GM12878 (cell line): ENCODE measurements at regions not wholly inside any gene's neighbourhood (a gene's known extent, or its start where the extent isn't known, plus 50 kb on each side); places are given as distances from the start of the nearest gene placed in this dataset.

Source experiments
- ATAC-seq: fragments of 200-7000 bp; cut with Tn5 transposase; 3 replicates; pipeline ENCODE4 v1.9.1; 2020; ENCODE audit warnings: mild to moderate bottlenecking, moderate library complexity
- BruUV-seq: library from RNA; stranded (reverse); fragments of 400-500 nt; replicated peaks from 2 replicates; lab custom pipeline; 2021; lab: Mats Ljungman, UMichigan
- CTCF ChIA-PET: fragments of 300-600 bp; sonication (Branson Sonifier 250); formaldehyde crosslinking; extraction: SDS; loops from one replicate; lab custom pipeline; 2021; ENCODE audit warnings: inconsistent platforms; lab: Yijun Ruan, JAX
- POLR2A ChIA-PET: fragments of 350-600 bp; formaldehyde crosslinking; extraction: SDS; loops from one replicate; lab custom pipeline; 2021; ENCODE audit warnings: inconsistent platforms; lab: Charles Lee
- RAD21 ChIA-PET: fragments of 300-600 bp; sonication (Branson Sonifier 250); formaldehyde crosslinking; loops from one replicate; lab custom pipeline; 2023; ENCODE audit warnings: antibody characterized with exemption; ENCODE audit not compliant: unreplicated experiment; lab: Charles Lee
- SMC1A ChIA-PET: fragments of 300-600 bp; sonication (Branson Sonifier 250); formaldehyde crosslinking; loops from one replicate; lab custom pipeline; 2023; ENCODE audit not compliant: unreplicated experiment, uncharacterized antibody; lab: Charles Lee
- DNase-seq: peaks from one replicate; pipeline ENCODE4 v3.0.0-alpha.2; 2011; ENCODE audit warnings: low read depth, low spot score
- FAIRE-seq: peaks from 3 replicates; lab custom pipeline; 2011; peaks lifted over from hg19 to GRCh38; lab: Jason Lieb, UNC
- H2AFZ ChIP-seq: 2 replicates; pipeline ENCODE4 v1.6.0; 2011; ENCODE audit warnings: low read depth, low read length, control low read depth; ENCODE audit not compliant: control insufficient read depth
- H3K27ac ChIP-seq: 2 replicates; pipeline ENCODE4 v1.5.1; 2011; ENCODE audit warnings: control low read depth; ENCODE audit not compliant: control insufficient read depth, insufficient read depth
- H3K27me3 ChIP-seq, 2 experiments: replicated peaks in 1 of 2; 2 replicates each; pipeline versions ENCODE4 v1.6.0 to v1.6.1; 2011; ENCODE audit warnings: low read length in 1 of 2; ENCODE audit not compliant: control insufficient read depth in 2 of 2, insufficient read depth in 2 of 2
- H3K36me3 ChIP-seq, 2 experiments: 2 replicates each; pipeline ENCODE4 v1.5.1; 2011; ENCODE audit warnings: low read length in 1 of 2; ENCODE audit not compliant: control insufficient read depth in 2 of 2, insufficient read depth in 2 of 2
- H3K4me1 ChIP-seq: 2 replicates; pipeline ENCODE4 v1.6.1; 2011; ENCODE audit warnings: mild to moderate bottlenecking, low read length, moderate library complexity, mixed read lengths; ENCODE audit not compliant: control insufficient read depth, insufficient read depth
- H3K4me2 ChIP-seq: 2 replicates; pipeline ENCODE4 v1.6.0; 2011; ENCODE audit warnings: control low read depth; ENCODE audit not compliant: control insufficient read depth, insufficient read depth
- H3K4me3 ChIP-seq: fragments of 200-600 bp; sonication (generic); 2 replicates; pipeline ENCODE4 v1.5.1; 2016
- H3K79me2 ChIP-seq: 2 replicates; pipeline ENCODE4 v1.6.0; 2011; ENCODE audit warnings: low read length; ENCODE audit not compliant: control insufficient read depth, insufficient read depth
- H3K9ac ChIP-seq: 2 replicates; pipeline ENCODE4 v1.8.0; 2011; ENCODE audit warnings: low read length, control low read depth, mixed read lengths; ENCODE audit not compliant: control insufficient read depth, insufficient read depth
- H3K9me3 ChIP-seq: replicated peaks from 3 replicates; pipeline ENCODE4 v1.5.1; 2011; ENCODE audit warnings: mild to moderate bottlenecking, low read length; ENCODE audit not compliant: control insufficient read depth, insufficient read depth
- H4K20me1 ChIP-seq: 2 replicates; pipeline ENCODE4 v1.6.0; 2011; ENCODE audit not compliant: control insufficient read depth, insufficient read depth
- ATF7 ChIP-seq: fragments of 450-650 bp; IDR thresholded peaks from 2 replicates; pipeline ENCODE4 v1.6.1; 2016; ENCODE audit warnings: low read depth, mild to moderate bottlenecking
- EP300 ChIP-seq, 2 experiments: fragments of 150-350 bp in 1 of 2; IDR thresholded peaks; 2 replicates each; pipeline ENCODE4 v1.6.1; 2011 to 2012; ENCODE audit warnings: low read depth in 2 of 2, low read length in 2 of 2, borderline replicate concordance in 1 of 2, improper control_type of control experiment in 1 of 2, inconsistent platforms in 1 of 2; ENCODE audit not compliant: control insufficient read depth in 1 of 2
- ESRRA ChIP-seq: IDR thresholded peaks from 2 replicates; pipeline ENCODE4 v1.6.1; 2012; ENCODE audit warnings: mild to moderate bottlenecking, low read length, improper control_type of control experiment
- IRF4 ChIP-seq: IDR thresholded peaks from 2 replicates; pipeline ENCODE4 v1.6.1; 2011; ENCODE audit warnings: low read depth, low read length
- NFYB ChIP-seq: IDR thresholded peaks from 2 replicates; pipeline ENCODE4 v1.6.1; 2011; ENCODE audit warnings: low read depth, mild to moderate bottlenecking, low read length, improper control_type of control experiment, moderate library complexity; ENCODE audit not compliant: insufficient read depth
- RUNX3 ChIP-seq: IDR thresholded peaks from 2 replicates; pipeline ENCODE4 v1.6.1; 2012; ENCODE audit warnings: low read length, inconsistent platforms
- SMC3 ChIP-seq: IDR thresholded peaks from 2 replicates; pipeline ENCODE4 v1.6.1; 2011; ENCODE audit warnings: low read length, improper control_type of control experiment, borderline replicate concordance
- ZNF217 ChIP-seq: fragments of 450-650 bp; IDR thresholded peaks from 2 replicates; pipeline ENCODE4 v1.6.1; 2017; ENCODE audit warnings: antibody characterized with exemption, mild to moderate bottlenecking
- ZSCAN29 ChIP-seq: fragments of 450-650 bp; IDR thresholded peaks from 2 replicates; pipeline ENCODE4 v1.6.1; 2017; ENCODE audit warnings: mild to moderate bottlenecking, moderate library complexity
- WGBS: methylation state at CpG from one replicate; pipeline ENCODE4 v1.1.6; 2016; ENCODE audit warnings: low lambda C conversion rate; ENCODE audit not compliant: insufficient replicate concordance, insufficient coverage; ENCODE audit errors: missing lambda C conversion rate; 5-methylcytosine and 5-hydroxymethylcytosine counted together
- in situ Hi-C: fragments of 300-500 bp; cut with MboI; formaldehyde crosslinking; loops from 9 replicates; pipeline ENCODE4 v1.14.3; 2018; ENCODE audit warnings: mixed read lengths
- intact Hi-C: fragments of 100-400 bp; cut with micrococcal nuclease; formaldehyde crosslinking; loops from one replicate; pipeline ENCODE4 v1.14.2; 2022; ENCODE audit not compliant: unreplicated experiment
- TF ChIP-seq, protein P1 (sequence below): fragments of 450-650 bp; IDR thresholded peaks from 2 replicates; pipeline ENCODE4 v1.6.1; 2018; ENCODE audit warnings: borderline replicate concordance, mild to moderate bottlenecking; ENCODE audit not compliant: partially characterized antibody
- TF ChIP-seq, protein P2 (sequence below): fragments of 450-650 bp; IDR thresholded peaks from 2 replicates; pipeline ENCODE4 v1.6.1; 2017; ENCODE audit warnings: antibody characterized with exemption, mild to moderate bottlenecking, moderate library complexity
- TF ChIP-seq, protein P3 (sequence below): IDR thresholded peaks from 2 replicates; pipeline ENCODE4 v1.6.1; 2011; ENCODE audit warnings: borderline replicate concordance, low read depth, mild to moderate bottlenecking, moderate library complexity, mixed read lengths, low read length; ENCODE audit not compliant: insufficient read depth; ENCODE audit errors: extremely low read length
- TF ChIP-seq, protein P4 (sequence below): IDR thresholded peaks from 2 replicates; pipeline ENCODE4 v1.6.1; 2011; ENCODE audit warnings: mild to moderate bottlenecking, low read depth, low read length, moderate library complexity; ENCODE audit not compliant: insufficient replicate concordance

DNA sequence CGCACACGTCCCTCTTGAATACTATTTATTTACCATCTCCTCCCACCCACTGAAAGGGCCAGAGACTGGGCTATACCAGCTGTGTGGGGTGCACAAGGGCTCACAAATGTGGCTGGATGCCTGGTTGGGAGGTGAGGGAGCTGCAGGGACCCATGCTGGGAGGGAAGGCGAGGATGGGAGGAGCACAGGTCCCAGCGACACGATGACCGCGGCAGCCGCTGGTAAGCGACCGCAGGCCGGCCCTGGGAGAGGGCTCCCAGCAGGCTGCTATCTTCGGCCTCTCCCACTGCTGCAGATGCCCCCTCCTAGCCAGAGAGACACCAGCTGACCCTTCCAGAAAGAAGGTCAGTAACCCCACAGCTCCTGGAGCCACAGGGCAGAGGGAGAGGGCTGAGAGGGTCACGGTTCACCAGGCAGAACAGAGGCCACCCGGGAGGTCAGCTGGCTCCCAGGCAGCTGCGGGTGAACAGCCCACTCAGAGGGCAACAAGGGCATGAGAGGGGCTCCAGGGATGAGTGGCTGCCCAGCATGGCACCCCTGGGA is 163.9 kb downstream of the CRYBB2 start (continued):
- TF ChIP-seq, protein P1, sequence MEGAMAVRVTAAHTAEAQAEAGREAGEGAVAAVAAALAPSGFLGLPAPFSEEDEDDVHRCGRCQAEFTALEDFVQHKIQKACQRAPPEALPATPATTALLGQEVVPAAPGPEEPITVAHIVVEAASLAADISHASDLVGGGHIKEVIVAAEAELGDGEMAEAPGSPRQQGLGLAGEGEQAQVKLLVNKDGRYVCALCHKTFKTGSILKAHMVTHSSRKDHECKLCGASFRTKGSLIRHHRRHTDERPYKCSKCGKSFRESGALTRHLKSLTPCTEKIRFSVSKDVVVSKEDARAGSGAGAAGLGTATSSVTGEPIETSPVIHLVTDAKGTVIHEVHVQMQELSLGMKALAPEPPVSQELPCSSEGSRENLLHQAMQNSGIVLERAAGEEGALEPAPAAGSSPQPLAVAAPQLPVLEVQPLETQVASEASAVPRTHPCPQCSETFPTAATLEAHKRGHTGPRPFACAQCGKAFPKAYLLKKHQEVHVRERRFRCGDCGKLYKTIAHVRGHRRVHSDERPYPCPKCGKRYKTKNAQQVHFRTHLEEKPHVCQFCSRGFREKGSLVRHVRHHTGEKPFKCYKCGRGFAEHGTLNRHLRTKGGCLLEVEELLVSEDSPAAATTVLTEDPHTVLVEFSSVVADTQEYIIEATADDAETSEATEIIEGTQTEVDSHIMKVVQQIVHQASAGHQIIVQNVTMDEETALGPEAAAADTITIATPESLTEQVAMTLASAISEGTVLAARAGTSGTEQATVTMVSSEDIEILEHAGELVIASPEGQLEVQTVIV: no peak
- TF ChIP-seq, all 136 proteins: peak for 0

DNA sequence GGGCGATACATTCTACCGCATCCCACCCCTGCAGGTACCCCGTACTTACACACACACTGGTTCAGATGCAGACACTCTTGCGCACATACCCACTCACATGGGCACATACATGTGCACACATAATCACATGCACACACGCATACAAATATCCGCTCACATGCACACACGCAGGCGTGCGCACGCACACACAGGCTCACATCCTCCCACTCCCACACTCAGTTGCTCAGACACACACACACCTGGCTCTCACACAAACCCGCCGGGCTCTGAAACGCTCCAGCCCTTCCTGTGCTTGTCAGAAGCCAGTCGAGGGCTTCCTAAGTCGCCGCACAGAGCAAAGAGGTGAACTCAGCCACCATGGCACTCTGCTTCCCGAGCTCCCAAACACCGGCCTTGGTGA is 164.5 kb downstream of the CRYBB2 start:
- BruUV-seq: no TSS peak
- RAD21 ChIA-PET: no interaction called here
- FAIRE-seq: no peak
- Histone ChIP-seq H3K4me2 (no peak overlapping the region), H3K9ac (no peak overlapping the region), H3K27me3 (no peaks in the 10 kb centered on the region), H3K79me2 (peaks cover 18% of the 10 kb centered on the region), H4K20me1 (peaks cover 7% of the 10 kb centered on the region), H3K27ac (no peak overlapping the region), H3K4me3 (no peak overlapping the region), H2AFZ (no peak overlapping the region), H3K9me3 (no peaks in the 10 kb centered on the region), H3K36me3 (peaks cover 4 to 8% of the 10 kb centered on the region in 2 experiments; a peak in 3 of 4 replicates), H3K4me1 (peaks cover 18% of the 10 kb centered on the region)
- CTCF ChIA-PET: no interaction called here
- POLR2A ChIA-PET: no interaction called here
- SMC1A ChIA-PET: no interaction called here
- DNase-seq: no peak
- in situ Hi-C loops: no loop called here
- WGBS: 95% methylated on average over 18 of the region's 18 CpGs
- intact Hi-C loops: no loop called here
- no peak for ATAC-seq
- TF ChIP-seq, protein P2, sequence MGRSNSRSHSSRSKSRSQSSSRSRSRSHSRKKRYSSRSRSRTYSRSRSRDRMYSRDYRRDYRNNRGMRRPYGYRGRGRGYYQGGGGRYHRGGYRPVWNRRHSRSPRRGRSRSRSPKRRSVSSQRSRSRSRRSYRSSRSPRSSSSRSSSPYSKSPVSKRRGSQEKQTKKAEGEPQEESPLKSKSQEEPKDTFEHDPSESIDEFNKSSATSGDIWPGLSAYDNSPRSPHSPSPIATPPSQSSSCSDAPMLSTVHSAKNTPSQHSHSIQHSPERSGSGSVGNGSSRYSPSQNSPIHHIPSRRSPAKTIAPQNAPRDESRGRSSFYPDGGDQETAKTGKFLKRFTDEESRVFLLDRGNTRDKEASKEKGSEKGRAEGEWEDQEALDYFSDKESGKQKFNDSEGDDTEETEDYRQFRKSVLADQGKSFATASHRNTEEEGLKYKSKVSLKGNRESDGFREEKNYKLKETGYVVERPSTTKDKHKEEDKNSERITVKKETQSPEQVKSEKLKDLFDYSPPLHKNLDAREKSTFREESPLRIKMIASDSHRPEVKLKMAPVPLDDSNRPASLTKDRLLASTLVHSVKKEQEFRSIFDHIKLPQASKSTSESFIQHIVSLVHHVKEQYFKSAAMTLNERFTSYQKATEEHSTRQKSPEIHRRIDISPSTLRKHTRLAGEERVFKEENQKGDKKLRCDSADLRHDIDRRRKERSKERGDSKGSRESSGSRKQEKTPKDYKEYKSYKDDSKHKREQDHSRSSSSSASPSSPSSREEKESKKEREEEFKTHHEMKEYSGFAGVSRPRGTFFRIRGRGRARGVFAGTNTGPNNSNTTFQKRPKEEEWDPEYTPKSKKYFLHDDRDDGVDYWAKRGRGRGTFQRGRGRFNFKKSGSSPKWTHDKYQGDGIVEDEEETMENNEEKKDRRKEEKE: no peak
- TF ChIP-seq RUNX3 (no peak), IRF4 (no peak), ESRRA (no peak), ZNF217 (no peak), ATF7 (no peak), SMC3 (no peak), NFYB (no peak), ZSCAN29 (no peak), EP300 (IDR thresholded peaks at IDR 0.05; ENCODE audit: borderline replicate concordance in 1 of 2, control insufficient read depth in 1 of 2, low read depth in 2 of 2, low read length in 2 of 2) (no peak)
- TF ChIP-seq, protein P3, sequence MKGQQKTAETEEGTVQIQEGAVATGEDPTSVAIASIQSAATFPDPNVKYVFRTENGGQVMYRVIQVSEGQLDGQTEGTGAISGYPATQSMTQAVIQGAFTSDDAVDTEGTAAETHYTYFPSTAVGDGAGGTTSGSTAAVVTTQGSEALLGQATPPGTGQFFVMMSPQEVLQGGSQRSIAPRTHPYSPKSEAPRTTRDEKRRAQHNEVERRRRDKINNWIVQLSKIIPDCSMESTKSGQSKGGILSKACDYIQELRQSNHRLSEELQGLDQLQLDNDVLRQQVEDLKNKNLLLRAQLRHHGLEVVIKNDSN: no peak
- TF ChIP-seq, protein P4, sequence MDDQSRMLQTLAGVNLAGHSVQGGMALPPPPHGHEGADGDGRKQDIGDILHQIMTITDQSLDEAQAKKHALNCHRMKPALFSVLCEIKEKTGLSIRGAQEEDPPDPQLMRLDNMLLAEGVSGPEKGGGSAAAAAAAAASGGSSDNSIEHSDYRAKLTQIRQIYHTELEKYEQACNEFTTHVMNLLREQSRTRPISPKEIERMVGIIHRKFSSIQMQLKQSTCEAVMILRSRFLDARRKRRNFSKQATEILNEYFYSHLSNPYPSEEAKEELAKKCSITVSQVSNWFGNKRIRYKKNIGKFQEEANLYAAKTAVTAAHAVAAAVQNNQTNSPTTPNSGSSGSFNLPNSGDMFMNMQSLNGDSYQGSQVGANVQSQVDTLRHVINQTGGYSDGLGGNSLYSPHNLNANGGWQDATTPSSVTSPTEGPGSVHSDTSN: peak; percentile 66
